HL-60 (cell line): ENCODE measurements at regions not wholly inside any gene's neighbourhood (a gene's known extent, or its start where the extent isn't known, plus 50 kb on each side); places are given as distances from the start of the nearest gene placed in this dataset.
A peak's percentile ranks its signal among the peaks of the same experiment; 100 is the strongest.

Source experiments
- DNase-seq, 2 experiments: peaks; one replicate each; pipeline ENCODE4 v3.0.0-alpha.2; 2010 to 2020; ENCODE audit warnings: low read depth in 1 of 2, low spot score in 1 of 2
- H3K27ac ChIP-seq: fragments of 250-450 bp; sonication (Bioruptor Pico); replicated peaks from 2 replicates; pipeline ENCODE4 v1.5.1; 2020; ENCODE audit warnings: mild to moderate bottlenecking, moderate library complexity
- H3K27me3 ChIP-seq: fragments of 250-450 bp; sonication (Bioruptor Pico); 2 replicates; pipeline ENCODE4 v1.5.1; 2021; ENCODE audit warnings: mild to moderate bottlenecking, moderate library complexity; ENCODE audit not compliant: insufficient read depth, poor library complexity, severe bottlenecking
- H3K4me3 ChIP-seq: replicated peaks from 2 replicates; pipeline ENCODE4 v1.5.1; 2011; ENCODE audit warnings: mild to moderate bottlenecking, control low read depth, low read length; ENCODE audit not compliant: insufficient read depth
- CTCF ChIP-seq: IDR thresholded peaks from one replicate; pipeline ENCODE4 v1.5.1; 2011; ENCODE audit warnings: low read length, control low read depth, inconsistent platforms; ENCODE audit not compliant: insufficient read depth
- GABPA ChIP-seq: IDR thresholded peaks from 2 replicates; pipeline ENCODE4 v1.6.1; 2012; ENCODE audit warnings: low read depth
- POLR2AphosphoS5 ChIP-seq: IDR thresholded peaks from 2 replicates; pipeline ENCODE4 v1.6.1; 2012; ENCODE audit warnings: low read depth
- REST ChIP-seq: IDR thresholded peaks from 2 replicates; pipeline ENCODE4 v1.6.1; 2012; ENCODE audit warnings: low read depth; ENCODE audit not compliant: insufficient replicate concordance
- SPI1 ChIP-seq: IDR thresholded peaks from 2 replicates; pipeline ENCODE4 v1.6.1; 2012; ENCODE audit warnings: low read depth, mild to moderate bottlenecking, borderline replicate concordance

GRCh38 chr12:86917121-86917520 lies 660.9 kb upstream of the MGAT4C start:
- Histone ChIP-seq H3K27me3 (no peaks in the 10 kb centered on the region), H3K4me3 (no peak overlapping the region), H3K27ac (no peak overlapping the region)
- TF ChIP-seq GABPA: no peak
- DNase-seq: no peak

DNA sequence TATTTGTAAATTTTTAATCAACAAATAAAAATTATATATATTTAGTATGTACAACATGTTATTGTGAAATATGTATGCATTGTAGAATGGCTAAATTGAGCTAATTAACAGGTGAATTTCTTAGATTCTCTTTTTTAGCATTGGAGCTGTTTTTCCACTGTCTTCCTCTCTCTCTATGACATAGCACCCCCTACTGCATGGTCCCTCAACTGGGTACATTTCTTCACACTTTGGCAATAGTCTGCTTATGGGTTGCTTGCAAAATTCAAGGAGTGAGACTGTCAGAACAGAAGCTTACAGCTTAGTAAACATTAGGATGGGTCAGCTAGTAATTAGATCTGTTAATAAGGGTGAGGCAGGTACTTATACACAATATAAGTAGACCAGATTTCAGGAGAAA lies 658.5 kb upstream of the MGAT4C start:
- Histone ChIP-seq H3K4me3 (no peak overlapping the region), H3K27ac (no peak overlapping the region), H3K27me3 (no peaks in the 10 kb centered on the region)
- no peak for TF ChIP-seq GABPA
- peak in 1 of 2 experiments; percentile 14 for DNase-seq

DNA sequence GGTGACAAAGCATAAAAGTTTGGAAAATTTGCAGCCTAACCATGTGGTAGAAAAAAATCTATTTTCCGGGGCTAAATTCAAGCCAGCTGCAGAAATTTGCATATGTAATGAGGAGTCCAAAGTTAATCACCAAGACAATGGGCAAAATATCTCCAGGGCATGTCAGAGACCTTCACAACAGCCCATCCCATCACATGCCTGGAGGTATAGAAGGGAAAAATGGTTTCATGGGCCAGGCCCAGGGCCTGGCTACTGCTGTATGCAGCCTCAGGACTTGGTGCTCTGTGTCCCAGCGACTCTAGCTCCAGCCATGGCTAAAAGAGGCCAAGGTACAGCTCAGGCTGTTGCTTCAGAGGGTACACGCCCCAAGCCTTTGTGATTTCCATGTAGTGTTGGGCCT lies 655.8 kb upstream of the MGAT4C start:
- H3K27ac ChIP-seq: no peak overlapping the region
- TF ChIP-seq POLR2AphosphoS5: no peak
- TF ChIP-seq CTCF: no peak
- no peak for TF ChIP-seq GABPA
- TF ChIP-seq REST: no peak
- no peak for TF ChIP-seq SPI1
- no peak for DNase-seq
- H3K4me3 ChIP-seq: no peak overlapping the region
- no peaks in the 10 kb centered on the region for H3K27me3 ChIP-seq

GRCh38 chr12:86903159-86903558 lies 647.0 kb upstream of the MGAT4C start:
- Histone ChIP-seq H3K27ac (no peak overlapping the region), H3K27me3 (no peaks in the 10 kb centered on the region), H3K4me3 (no peak overlapping the region)
- TF ChIP-seq CTCF (no peak), SPI1 (no peak), POLR2AphosphoS5 (no peak), REST (no peak), GABPA (no peak)
- no peak for DNase-seq

GRCh38 chr12:86860776-86861175 lies 604.6 kb upstream of the MGAT4C start:
- no peak overlapping the region for H3K4me3 ChIP-seq

More at GRCh38 chr12:86860776-86861175, 604.6 kb upstream of the MGAT4C start:
- Histone ChIP-seq H3K27me3 (no peaks in the 10 kb centered on the region), H3K27ac (no peak overlapping the region)
- DNase-seq: no peak
- TF ChIP-seq POLR2AphosphoS5: no peak
- no peak for TF ChIP-seq CTCF
- no peak for TF ChIP-seq REST
- no peak for TF ChIP-seq SPI1
- no peak for TF ChIP-seq GABPA
